OCI-LY3 (cell line): ENCODE measurements at regions not wholly inside any gene's neighbourhood (a gene's known extent, or its start where the extent isn't known, plus 50 kb on each side); places are given as distances from the start of the nearest gene placed in this dataset.

Experiments
- EZH2phosphoT487 ChIP-seq: fragments of 200-600 bp; shearing (Covaris generic); IDR thresholded peaks from 2 replicates; pipeline ENCODE4 v1.6.1; 2018; ENCODE audit warnings: antibody characterized with exemption, mixed run types, low read depth
- TF ChIP-seq, protein P1 (sequence below): fragments of 200-600, 300-600 bp; sonication (generic); IDR thresholded peaks from 2 replicates; pipeline ENCODE4 v1.5.1; 2014; ENCODE audit warnings: antibody characterized with exemption, low read length, low read depth

DNA sequence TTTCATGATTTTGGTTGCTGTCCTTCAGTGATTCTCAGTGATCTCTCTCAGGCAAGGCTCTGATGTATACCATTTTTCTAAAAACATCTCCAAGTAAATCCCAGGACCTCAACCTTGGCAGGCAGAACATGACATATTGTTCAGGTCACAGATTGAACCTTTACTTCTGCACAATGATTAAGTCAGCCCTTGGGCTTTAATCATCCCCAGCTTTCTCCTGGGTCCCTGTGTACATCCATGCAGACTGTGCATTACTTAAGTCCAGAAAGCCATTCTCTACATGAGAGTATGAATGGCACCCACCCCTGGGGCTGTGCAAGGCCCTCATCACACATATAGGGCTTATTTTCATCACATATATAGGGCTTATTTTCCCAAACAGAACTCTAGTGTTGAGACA, 58.7 kb upstream of the ADAMTS3 start:
- TF ChIP-seq, protein P1, sequence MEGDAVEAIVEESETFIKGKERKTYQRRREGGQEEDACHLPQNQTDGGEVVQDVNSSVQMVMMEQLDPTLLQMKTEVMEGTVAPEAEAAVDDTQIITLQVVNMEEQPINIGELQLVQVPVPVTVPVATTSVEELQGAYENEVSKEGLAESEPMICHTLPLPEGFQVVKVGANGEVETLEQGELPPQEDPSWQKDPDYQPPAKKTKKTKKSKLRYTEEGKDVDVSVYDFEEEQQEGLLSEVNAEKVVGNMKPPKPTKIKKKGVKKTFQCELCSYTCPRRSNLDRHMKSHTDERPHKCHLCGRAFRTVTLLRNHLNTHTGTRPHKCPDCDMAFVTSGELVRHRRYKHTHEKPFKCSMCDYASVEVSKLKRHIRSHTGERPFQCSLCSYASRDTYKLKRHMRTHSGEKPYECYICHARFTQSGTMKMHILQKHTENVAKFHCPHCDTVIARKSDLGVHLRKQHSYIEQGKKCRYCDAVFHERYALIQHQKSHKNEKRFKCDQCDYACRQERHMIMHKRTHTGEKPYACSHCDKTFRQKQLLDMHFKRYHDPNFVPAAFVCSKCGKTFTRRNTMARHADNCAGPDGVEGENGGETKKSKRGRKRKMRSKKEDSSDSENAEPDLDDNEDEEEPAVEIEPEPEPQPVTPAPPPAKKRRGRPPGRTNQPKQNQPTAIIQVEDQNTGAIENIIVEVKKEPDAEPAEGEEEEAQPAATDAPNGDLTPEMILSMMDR: no peak
- TF ChIP-seq EZH2phosphoT487: no peak
